Rectal smooth muscle tissue (tissue), 1 donor: ENCODE measurements at regions not wholly inside any gene's neighbourhood (a gene's known extent, or its start where the extent isn't known, plus 50 kb on each side); places are given as distances from the start of the nearest gene placed in this dataset.
"Not testable (repeated sequence)": the region's sequence is repeated elsewhere in the genome, so short reads cannot be mapped to it uniquely, and the experiment has no call there.

Experiments
- H3K27ac ChIP-seq: one replicate; pipeline ENCODE4 v1.7.0; 2013; ENCODE audit warnings: low read depth, low read length, inconsistent platforms
- H3K27me3 ChIP-seq: one replicate; pipeline ENCODE4 v1.7.0; 2013; ENCODE audit warnings: low read length; ENCODE audit not compliant: control insufficient read depth, insufficient read depth
- H3K36me3 ChIP-seq: one replicate; pipeline ENCODE4 v1.7.0; 2013; ENCODE audit warnings: low read length; ENCODE audit not compliant: control insufficient read depth, insufficient read depth
- H3K4me1 ChIP-seq: one replicate; pipeline ENCODE4 v1.7.0; 2013; ENCODE audit warnings: low read length; ENCODE audit not compliant: control insufficient read depth, insufficient read depth
- H3K4me3 ChIP-seq: one replicate; pipeline ENCODE4 v1.7.0; 2013; ENCODE audit warnings: low read length
- H3K9ac ChIP-seq: one replicate; pipeline ENCODE4 v1.7.0; 2013; ENCODE audit warnings: low read length

GRCh38 chr5:53397141-53397757, 83.2 kb upstream of the FST start:
- Histone ChIP-seq H3K36me3 (no peaks in the 10 kb centered on the region), H3K27me3 (no peaks in the 10 kb centered on the region)

DNA sequence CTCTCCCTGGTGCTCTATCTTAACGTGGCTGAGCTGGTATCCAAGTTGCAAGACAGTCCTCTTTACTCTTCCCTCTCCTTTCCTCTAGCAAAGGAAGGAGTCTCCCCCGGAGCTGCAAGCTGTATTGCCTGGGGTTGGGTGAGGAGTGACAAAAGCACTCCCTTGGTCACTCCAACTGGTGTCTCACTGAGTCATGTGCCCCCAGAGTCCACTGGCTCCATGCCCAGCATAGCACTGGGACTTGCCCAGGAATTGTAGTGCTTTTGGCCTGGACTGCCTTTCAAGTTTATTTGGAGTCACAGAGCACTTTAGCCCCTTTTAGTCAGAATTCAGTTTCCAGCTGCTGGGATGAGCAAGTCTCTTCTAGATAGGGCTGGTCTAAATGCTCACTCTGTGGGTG, 82.6 kb upstream of the FST start:
- no peaks in the 10 kb centered on the region for H3K27me3 ChIP-seq

More at GRCh38 chr5:53397141-53397757, 83.2 kb upstream of the FST start:
- H3K4me3 ChIP-seq: no peak overlapping the region
- H3K9ac ChIP-seq: no peak overlapping the region
- no peak overlapping the region for H3K27ac ChIP-seq
- H3K4me1 ChIP-seq: no peaks in the 10 kb centered on the region

DNA sequence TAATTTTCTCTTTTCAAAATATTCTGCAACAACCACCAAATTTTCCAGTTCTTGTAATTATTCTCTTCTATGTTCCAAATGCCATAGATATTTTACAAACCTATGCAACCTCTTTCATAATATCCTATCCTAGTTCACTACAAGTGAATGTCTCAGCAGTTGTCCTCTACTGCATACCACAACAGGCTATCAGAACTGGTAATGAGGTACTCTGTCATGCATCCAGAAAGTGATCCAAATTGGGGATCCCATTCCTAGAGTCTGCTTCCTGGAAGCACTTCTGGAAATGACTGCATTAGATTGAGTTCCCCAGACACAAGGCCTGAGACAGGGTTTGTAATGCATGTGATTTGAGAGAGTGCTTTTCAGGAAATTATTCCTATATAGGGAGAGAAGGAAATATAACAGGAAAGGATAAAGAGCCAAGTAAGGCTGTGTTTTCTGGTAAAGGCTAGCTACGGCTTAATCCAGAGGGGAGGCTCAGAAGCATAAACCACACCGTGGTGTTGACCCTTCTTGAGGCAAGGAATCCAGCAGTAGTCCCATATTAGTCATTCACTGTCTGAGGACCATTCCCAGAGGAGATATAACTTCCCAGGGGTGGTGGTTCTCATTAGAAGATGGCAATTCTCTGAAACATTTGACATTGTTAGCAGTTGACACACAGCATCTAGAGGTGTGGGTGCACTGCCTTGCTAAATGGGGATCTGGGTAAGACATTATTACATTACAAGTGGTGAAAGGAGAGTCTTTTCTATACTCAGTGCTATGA, 80.3 kb upstream of the FST start:
- Histone ChIP-seq H3K27me3 (no peaks in the 10 kb centered on the region), H3K4me1 (no peaks in the 10 kb centered on the region)

More for the DNA sequence above, 82.6 kb upstream of the FST start:
- no peak overlapping the region for H3K9ac ChIP-seq
- no peak overlapping the region for H3K4me3 ChIP-seq
- H3K27ac ChIP-seq: no peak overlapping the region
- no peaks in the 10 kb centered on the region for H3K36me3 ChIP-seq
- no peaks in the 10 kb centered on the region for H3K4me1 ChIP-seq

GRCh38 chr5:53403291-53403690, 77.1 kb upstream of the FST start:
- Histone ChIP-seq H3K27me3 (no peaks in the 10 kb centered on the region), H3K27ac (no peak overlapping the region), H3K4me1 (no peaks in the 10 kb centered on the region), H3K4me3 (no peak overlapping the region), H3K36me3 (no peaks in the 10 kb centered on the region), H3K9ac (no peak overlapping the region)

More for the DNA sequence above, 80.3 kb upstream of the FST start:
- Histone ChIP-seq H3K36me3 (no peaks in the 10 kb centered on the region), H3K27ac (no peak overlapping the region), H3K4me3 (no peak overlapping the region), H3K9ac (no peak overlapping the region)

DNA sequence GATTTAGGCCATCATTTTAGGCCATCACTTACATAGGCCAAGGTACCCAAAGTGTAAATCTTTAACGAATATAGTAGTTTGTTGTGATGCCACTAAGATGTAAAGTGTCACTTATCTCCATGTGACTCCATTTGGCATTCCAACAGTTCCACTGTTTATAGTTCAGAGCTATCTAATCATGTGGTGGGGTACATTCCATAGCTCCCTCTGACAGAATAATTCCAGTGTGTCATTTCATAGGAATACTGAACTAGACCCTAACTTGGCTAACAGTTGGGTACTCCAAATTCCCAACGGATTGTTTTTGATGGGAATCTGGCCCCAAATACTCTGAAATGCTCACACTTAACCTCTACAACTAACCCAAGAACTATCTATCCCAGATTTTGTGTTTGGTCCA, 76.7 kb upstream of the FST start:
- Histone ChIP-seq H3K4me3 (no peak overlapping the region), H3K27me3 (no peaks in the 10 kb centered on the region), H3K27ac (no peak overlapping the region), H3K9ac (no peak overlapping the region), H3K36me3 (no peaks in the 10 kb centered on the region), H3K4me1 (no peaks in the 10 kb centered on the region)

DNA sequence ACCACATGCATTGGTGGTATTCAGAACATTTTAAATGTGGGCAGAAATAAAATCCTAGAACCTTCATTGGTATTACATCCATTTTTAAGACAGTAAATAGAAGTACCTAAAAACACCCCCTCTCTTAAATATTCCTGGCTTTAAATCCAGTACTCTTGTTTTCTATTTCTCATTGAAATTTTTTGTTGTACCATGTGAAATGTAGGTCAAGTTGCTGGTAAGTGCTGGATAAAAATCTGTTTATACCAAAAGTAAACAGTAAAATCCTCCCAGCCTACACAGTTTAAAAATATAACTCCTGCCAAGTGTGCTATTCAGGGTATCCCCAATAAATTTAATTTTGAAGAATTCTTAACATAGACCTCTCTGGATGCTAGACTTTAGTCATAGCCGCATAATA, 75.0 kb upstream of the FST start:
- H3K27ac ChIP-seq: no peak overlapping the region
- no peaks in the 10 kb centered on the region for H3K4me1 ChIP-seq
- H3K36me3 ChIP-seq: no peaks in the 10 kb centered on the region
- no peak overlapping the region for H3K4me3 ChIP-seq
- no peak overlapping the region for H3K9ac ChIP-seq
- no peaks in the 10 kb centered on the region for H3K27me3 ChIP-seq

DNA sequence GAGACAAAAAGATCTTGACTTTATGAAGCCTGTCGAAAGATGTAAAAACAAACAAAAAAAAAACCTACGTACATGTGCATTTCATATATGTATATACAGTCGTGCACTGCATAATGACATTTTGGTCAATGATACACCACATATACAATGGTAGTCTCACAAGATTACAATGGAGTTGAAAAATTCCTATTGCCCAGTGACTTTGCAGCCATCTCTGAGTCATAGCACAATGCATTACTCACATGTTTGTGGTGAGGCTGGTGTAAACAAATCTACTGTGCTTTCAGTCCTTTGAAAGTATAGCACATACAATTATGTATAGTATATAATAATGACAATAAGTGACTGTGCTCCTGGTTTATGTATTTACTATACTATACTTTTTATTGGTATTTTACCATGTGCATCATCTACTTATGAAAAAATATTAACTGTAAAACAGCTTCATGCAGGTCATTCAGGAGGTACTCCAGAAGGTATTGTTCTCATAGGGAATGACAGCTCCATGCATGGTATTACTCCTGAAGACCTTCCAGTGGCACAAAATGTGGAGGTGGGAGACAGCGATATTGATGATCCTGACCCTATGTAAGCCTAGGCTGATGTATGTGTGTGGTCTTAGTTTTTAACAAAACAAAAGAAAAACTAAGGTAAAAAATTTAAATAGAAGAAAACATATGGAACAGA, 73.7 kb upstream of the FST start:
- no peak overlapping the region for H3K4me3 ChIP-seq
- H3K9ac ChIP-seq: no peak overlapping the region
- no peaks in the 10 kb centered on the region for H3K27me3 ChIP-seq
- H3K36me3 ChIP-seq: no peaks in the 10 kb centered on the region
- H3K27ac ChIP-seq: no peak overlapping the region
- H3K4me1 ChIP-seq: no peaks in the 10 kb centered on the region

GRCh38 chr5:53407373-53407772, 73.1 kb upstream of the FST start:
- no peaks in the 10 kb centered on the region for H3K4me1 ChIP-seq
- H3K36me3 ChIP-seq: no peaks in the 10 kb centered on the region
- H3K27me3 ChIP-seq: no peaks in the 10 kb centered on the region
- no peak overlapping the region for H3K4me3 ChIP-seq
- H3K27ac ChIP-seq: no peak overlapping the region
- no peak overlapping the region for H3K9ac ChIP-seq

DNA sequence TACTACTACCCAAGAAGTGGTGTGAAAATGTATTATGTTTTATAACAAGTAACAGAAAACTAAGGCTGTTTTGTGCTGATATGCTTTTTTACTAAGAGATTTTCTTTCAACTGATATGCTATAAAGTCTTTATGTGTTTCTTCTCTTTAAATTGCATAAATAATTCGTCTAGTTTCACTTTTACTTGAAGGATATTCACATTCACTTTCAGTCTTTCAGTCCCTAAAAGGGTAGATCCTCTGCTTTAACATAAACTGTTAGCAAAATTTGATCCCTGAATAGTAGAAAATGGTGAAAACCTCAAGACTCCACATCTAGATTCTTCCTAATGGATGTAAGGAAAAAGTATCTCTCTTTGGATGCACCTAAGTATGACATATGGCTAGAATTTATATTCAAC, 69.0 kb upstream of the FST start:
- Histone ChIP-seq H3K4me3 (no peak overlapping the region), H3K36me3 (no peaks in the 10 kb centered on the region), H3K4me1 (no peaks in the 10 kb centered on the region), H3K27ac (no peak overlapping the region), H3K27me3 (no peaks in the 10 kb centered on the region), H3K9ac (no peak overlapping the region)

- not testable (repeated sequence) for H3K4me1 ChIP-seq, H3K27ac ChIP-seq, H3K27me3 ChIP-seq, H3K4me3 ChIP-seq, H3K9ac ChIP-seq, H3K36me3 ChIP-seq
Observed at GRCh38 chr5:53412499-53412898, 67.9 kb upstream of the FST start.

- H3K4me1 ChIP-seq: no peaks in the 10 kb centered on the region
- no peak overlapping the region for H3K9ac ChIP-seq
- H3K36me3 ChIP-seq: no peaks in the 10 kb centered on the region
- H3K27ac ChIP-seq: no peak overlapping the region
- H3K4me3 ChIP-seq: no peak overlapping the region
- H3K27me3 ChIP-seq: no peaks in the 10 kb centered on the region
Observed at GRCh38 chr5:53416144-53416738, 64.2 kb upstream of the FST start.

DNA sequence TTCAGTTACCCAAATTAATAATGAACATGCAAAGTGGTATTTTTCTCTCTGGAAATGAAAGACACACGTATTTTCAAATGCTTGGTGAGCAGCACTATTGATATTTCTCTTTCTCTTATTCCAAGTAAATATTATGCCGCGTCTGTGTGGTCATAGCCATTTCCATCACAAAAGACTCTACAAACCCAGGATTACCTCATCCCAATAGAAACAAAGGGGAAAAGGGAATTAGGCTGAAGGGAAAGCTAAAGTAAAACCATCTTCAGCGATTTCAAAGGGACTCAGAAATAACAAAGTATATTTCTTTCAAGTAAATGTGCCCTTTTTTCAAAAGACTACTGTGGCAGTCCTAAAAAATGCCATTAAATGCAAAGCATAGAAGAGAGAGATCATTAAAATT, 62.0 kb upstream of the FST start:
- Histone ChIP-seq H3K4me1 (no peaks in the 10 kb centered on the region), H3K27ac (no peak overlapping the region), H3K36me3 (no peaks in the 10 kb centered on the region), H3K4me3 (no peak overlapping the region), H3K9ac (no peak overlapping the region), H3K27me3 (no peaks in the 10 kb centered on the region)
